ENCODE measurements at regions not wholly inside any gene's neighbourhood (a gene's known extent, or its start where the extent isn't known, plus 50 kb on each side); places are given as distances from the start of the nearest gene placed in this dataset.

- DNase-seq (ENCODE audit: low read depth in 2 of 3, low spot score in 1 of 3), result no peak
Measured at GRCh38 chr18:43635397-43635796, 358.1 kb upstream of the SYT4 start.

- DNase-seq (ENCODE audit: low read depth in 2 of 3, low spot score in 1 of 3), result no peak
Measured at GRCh38 chr18:43642727-43643330, 365.5 kb upstream of the SYT4 start.

DNA sequence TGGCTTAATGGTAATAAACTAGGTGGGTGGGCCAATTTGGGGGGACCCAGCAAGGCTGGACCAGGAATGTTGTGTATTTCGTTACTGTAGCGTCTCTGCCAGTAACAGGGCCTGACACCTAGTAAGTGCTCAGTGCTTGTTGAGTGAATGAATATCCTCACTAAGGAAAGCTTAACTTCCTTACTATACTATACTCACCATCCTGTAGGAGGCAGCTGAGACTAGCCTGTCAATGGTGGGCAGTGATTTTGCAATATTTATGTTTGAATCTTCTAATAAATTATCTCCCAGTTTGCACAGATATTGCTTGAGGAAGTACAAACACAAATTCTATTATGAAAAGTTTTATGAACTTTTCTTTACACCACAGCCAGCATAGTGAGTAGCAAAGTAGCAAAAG is 370.7 kb upstream of the SYT4 start:
- DNase-seq (ENCODE audit: low read depth in 2 of 3, low spot score in 1 of 3), result no peak

GRCh38 chr18:43649649-43650357 is 372.5 kb upstream of the SYT4 start:
- DNase-seq (ENCODE audit: low read depth in 2 of 3, low spot score in 1 of 3), result no peak

DNA sequence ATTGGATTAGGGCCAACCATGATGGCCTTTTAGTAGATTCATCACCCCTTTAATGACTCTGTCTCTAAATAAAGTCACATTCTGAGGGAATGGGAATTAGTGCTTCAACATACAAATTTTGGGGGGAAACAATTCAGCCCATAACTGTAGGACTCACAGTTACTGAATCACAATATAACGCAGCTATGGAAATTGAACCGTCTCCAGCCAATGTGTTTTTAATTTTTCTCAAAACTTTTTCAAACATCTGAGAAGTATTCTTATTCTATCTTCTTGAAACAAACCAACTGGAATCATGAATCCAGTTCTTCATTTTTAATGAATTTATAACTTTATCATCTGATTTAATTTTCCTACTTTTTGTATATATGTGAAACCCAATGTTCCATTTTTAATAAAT is 373.1 kb upstream of the SYT4 start:
- DNase-seq (ENCODE audit: low read depth in 2 of 3, low spot score in 1 of 3), result no peak

DNA sequence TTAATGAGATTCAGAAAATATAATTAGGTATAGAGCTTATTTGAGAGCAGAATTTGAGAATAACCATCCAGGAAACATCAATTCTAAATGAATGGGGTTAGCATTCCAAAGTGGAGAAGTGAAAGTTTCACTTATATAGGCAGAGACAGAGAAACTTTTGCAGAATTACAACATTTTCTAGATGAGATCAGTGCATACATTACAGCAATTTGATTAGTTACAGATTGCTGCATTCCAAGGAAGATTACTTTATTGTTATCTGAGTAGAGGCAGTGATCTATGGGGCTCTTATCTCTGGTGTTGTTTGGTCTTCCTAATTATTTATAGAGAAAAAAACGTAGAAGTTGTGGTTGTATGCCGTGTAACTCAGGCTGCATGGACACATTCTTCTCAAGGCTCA is 373.8 kb upstream of the SYT4 start:
- DNase-seq (ENCODE audit: low read depth in 2 of 3, low spot score in 1 of 3), result no peak

DNA sequence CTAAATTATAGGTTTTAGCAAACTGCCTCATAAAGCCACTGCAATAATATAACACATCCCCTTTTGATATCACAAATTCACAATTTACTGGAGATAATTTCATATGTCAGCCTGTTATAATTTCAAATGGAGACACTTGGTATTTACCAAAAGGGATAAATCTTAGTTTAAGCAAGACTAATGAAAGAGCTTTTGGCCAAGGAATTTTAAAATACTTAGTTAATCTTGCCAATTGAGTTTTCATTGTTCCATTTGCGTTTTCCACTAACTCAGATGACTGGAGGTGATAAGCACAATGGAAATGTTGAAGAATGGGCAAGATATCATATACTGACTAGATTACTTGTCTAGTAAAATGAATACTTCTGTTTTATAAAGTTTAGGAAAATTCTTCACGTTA is 379.3 kb upstream of the SYT4 start:
- no peak for DNase-seq (ENCODE audit: low read depth in 2 of 3, low spot score in 1 of 3)

- no peak for DNase-seq (ENCODE audit: low read depth in 2 of 3, low spot score in 1 of 3)
Measured at GRCh38 chr18:43661570-43661969, 384.3 kb upstream of the SYT4 start.

GRCh38 chr18:43662657-43663056 is 385.4 kb upstream of the SYT4 start:
- DNase-seq (ENCODE audit: low read depth in 2 of 3, low spot score in 1 of 3), result no peak

GRCh38 chr18:43663159-43663558 is 385.9 kb upstream of the SYT4 start:
- DNase-seq (ENCODE audit: low read depth in 2 of 3, low spot score in 1 of 3), result no peak

- no peak for DNase-seq (ENCODE audit: low read depth in 2 of 3, low spot score in 1 of 3)
Measured at GRCh38 chr18:43664487-43665008, 387.3 kb upstream of the SYT4 start.

- no peak for DNase-seq (ENCODE audit: low read depth in 2 of 3, low spot score in 1 of 3)
Measured at GRCh38 chr18:43665105-43665788, 388.0 kb upstream of the SYT4 start.

DNA sequence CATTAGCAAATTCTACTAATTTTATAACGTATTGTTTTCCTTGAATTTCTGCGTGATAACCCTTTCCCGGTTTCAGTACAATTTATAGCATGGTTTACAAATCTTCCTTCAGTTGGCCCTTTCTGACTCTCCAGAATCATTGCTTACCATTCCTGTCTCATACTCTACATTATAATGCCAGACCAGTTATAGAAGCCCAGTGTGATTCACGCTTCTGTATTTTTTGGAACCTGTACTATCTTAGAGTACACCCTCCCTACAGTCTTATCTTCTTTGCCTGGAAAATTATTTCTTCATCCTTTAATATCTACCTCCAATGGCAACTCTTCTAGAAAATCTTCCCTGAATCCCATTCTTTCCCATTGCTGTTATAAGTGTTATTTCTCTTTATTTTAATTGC is 391.6 kb upstream of the SYT4 start:
- DNase-seq (ENCODE audit: low read depth in 2 of 3, low spot score in 1 of 3), result no peak

DNA sequence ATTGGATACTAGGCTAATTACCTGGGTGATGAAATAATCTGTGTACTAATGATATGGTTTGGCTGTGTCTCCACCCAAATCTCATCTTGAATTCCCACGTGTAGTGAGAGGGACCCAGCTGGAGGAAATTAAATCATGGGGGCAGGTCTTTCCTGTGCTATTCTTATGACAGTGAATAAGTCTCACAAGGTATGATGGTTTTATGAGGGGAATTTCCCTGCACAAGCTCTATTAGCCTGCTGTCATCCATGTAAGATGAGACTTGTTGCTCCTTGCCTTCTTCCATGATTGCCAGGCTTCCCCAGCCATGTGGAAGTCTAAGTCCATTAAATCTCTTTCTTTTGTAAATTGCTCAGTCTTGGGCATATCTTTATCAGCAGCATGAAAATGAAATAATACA is 394.1 kb upstream of the SYT4 start:
- DNase-seq (ENCODE audit: low read depth in 2 of 3, low spot score in 1 of 3), result no peak

DNA sequence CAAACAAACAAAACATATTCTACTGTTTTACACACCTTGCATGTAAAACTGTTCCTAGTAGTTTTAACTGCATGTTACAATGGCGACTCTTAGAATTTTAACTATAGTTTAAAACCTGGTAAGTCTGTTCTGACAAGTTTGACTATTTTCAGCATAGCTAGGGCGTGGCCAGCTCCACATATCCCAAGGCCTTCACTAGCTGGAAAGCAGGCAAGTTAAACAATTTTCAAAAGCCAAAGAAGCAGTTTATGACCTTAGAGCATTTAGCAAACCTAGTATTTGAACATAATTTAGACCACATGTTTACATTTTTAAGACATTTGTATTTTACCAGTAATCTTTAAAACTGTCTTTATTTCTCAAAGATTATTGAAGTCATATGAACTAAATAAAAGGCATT is 402.8 kb upstream of the SYT4 start:
- no peak for DNase-seq (ENCODE audit: low read depth in 2 of 3, low spot score in 1 of 3)

GRCh38 chr18:43681661-43682060 is 404.4 kb upstream of the SYT4 start:
- DNase-seq (ENCODE audit: low read depth in 2 of 3, low spot score in 1 of 3), result no peak

- no peak for DNase-seq (ENCODE audit: low read depth in 2 of 3, low spot score in 1 of 3)
Measured at GRCh38 chr18:43682196-43682595, 404.9 kb upstream of the SYT4 start.

DNA sequence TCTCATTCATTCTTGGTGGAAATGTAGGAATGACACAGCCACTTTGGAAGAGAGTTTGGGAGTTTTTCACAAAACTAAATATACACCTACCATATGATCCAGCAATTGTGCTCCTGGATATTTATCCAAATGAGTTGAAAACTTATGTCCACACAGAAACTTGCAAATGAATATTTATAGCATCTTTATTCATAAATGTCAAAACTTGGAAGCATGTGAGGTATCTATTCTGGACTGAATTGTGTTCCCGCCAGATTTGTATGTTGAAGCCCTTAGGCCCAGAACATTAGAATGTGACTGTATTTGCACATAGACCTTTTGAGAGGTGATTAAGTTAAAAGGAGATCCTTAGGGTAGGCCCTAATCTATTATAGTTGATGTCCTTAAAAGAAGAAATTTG is 409.4 kb upstream of the SYT4 start:
- DNase-seq (ENCODE audit: low read depth in 2 of 3, low spot score in 1 of 3), result no peak

DNA sequence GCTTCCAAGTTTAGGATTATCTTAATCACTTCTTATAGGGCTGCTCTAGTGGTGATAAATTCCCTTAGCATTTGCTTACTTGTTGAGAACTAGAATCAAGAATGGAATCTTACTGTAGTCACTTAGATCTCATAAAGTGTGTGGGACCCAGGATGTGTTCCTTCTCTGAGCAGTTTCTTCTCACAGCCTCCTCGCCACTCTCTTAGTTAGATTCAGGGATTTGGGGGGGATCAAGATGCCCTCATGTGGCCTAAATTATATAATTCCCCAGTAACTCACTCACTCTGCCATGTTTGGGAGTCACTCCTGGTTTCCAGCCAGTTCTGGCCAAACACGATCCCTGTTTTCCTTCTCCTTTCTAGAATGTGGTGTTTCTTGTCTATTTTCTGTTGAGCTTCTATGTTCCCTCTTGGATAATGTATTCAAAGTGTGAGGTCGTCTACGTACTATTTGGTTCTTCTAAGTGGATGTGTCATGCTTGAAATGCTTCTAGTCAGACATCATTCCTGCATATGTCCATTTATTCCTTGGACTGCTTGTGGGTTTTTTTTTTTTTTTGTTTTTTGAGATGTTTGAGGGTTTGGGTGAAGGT is 414.9 kb upstream of the SYT4 start:
- DNase-seq (ENCODE audit: low read depth in 2 of 3, low spot score in 1 of 3), result no peak

DNA sequence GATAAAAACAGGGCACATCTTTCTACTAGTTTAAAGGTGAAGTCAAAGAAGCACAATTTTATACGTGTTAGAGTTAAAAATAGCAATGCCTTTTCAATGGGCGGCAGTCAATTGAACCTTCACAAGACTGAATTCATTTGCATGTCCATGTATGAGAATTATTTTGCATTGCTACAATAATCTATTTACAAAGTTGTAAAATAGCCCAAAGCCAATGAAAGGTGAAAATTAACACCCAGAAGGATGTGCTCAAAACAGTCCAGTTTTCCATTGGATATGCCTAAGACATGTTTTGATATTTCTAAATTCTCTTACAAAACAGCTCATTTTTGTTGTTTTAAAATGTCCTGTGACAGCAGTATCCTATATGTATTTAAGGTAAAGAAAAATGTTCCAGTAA is 425.1 kb upstream of the SYT4 start:
- DNase-seq (ENCODE audit: low read depth in 2 of 3, low spot score in 1 of 3), result no peak

- no peak for DNase-seq (ENCODE audit: low read depth in 2 of 3, low spot score in 1 of 3)
Measured at GRCh38 chr18:43703050-43703449, 425.8 kb upstream of the SYT4 start.

- DNase-seq (ENCODE audit: low read depth in 2 of 3, low spot score in 1 of 3), result no peak
Measured at GRCh38 chr18:43705850-43706249, 428.6 kb upstream of the SYT4 start.

Data from stimulated activated CD4-positive, alpha-beta T cell treated with anti-CD3 and anti-CD28 coated beads, Interleukin-12 subunit alpha, Interleukin-12 subunit beta, amount 100 ng/mL, for 48 hours (primary cell).